Peyer's patch (tissue), 4 donors: ENCODE measurements at regions not wholly inside any gene's neighbourhood (a gene's known extent, or its start where the extent isn't known, plus 50 kb on each side); places are given as distances from the start of the nearest gene placed in this dataset.

ENCODE experiments used
- CTCF ChIP-seq, 6 experiments: fragments of 450-650 bp in 4 of 6; fragments of 200-600 bp in 2 of 6; sonication (generic) in 1 of 6; IDR thresholded peaks; one replicate each; pipeline ENCODE4 v1.5.1; 2017 to 2019; ENCODE audit warnings: antibody characterized with exemption in 6 of 6, mild to moderate bottlenecking in 3 of 6, moderate library complexity in 1 of 6
- POLR2A ChIP-seq, 2 donors: fragments of 450-650 bp; IDR thresholded peaks; one replicate each; pipeline ENCODE4 v1.5.1; 2017; ENCODE audit warnings: antibody characterized with exemption in 2 of 2, mild to moderate bottlenecking in 2 of 2, moderate library complexity in 2 of 2

GRCh38 chr17:73774852-73775251 is 130.6 kb upstream of the SDK2 start:
- TF ChIP-seq CTCF (IDR thresholded peaks at IDR 0.05) (no peak), POLR2A (IDR thresholded peaks at IDR 0.05) (no peak)
